ENCODE measurements at regions not wholly inside any gene's neighbourhood (a gene's known extent, or its start where the extent isn't known, plus 50 kb on each side); places are given as distances from the start of the nearest gene placed in this dataset.
A peak's percentile ranks its signal among the peaks of the same experiment; 100 is the strongest.

DNA sequence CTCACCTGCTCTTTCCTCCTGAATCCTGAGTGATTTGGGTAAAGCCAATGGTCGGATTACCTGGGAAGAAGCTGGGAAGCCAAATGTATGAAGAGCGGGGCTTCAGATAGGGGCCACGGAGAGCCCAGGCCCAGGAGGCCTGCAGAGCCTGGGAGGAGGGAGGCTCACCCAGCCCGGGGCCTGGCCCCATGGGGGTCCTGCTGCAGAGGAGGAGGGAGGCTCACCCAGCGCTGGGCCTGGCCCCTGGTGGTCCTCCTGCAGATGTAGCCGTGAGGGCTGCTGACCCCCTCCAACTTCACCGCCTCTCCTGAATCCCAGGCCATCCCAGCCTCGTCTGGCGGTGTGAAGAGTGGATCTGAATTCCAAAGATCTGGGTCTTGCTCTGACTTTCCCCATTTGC, 368.4 kb downstream of the THBS2 start:
- Mint-ChIP-seq H3K27me3 (ENCODE audit: insufficient read depth, unreplicated experiment) (peaks cover 74% of the 10 kb centered on the region), H3K9me3 (ENCODE audit: unreplicated experiment) (no peaks in the 10 kb centered on the region), H3K36me3 (ENCODE audit: insufficient read depth, unreplicated experiment) (no peaks in the 10 kb centered on the region), H3K4me1 (ENCODE audit: insufficient read depth, unreplicated experiment) (no peaks in the 10 kb centered on the region), H3K27ac (ENCODE audit: low read depth, unreplicated experiment) (no peak overlapping the region), H3K4me3 (ENCODE audit: unreplicated experiment) (no peak overlapping the region)
- ChIA-PET POLR2A (interaction anchor here (0.7 kb wide), 1 partner anchor 107 kb away, joined by 3 read pairs; no protein-coding TSS in a partner anchor), CTCF (interaction anchor here (0.6 to 10.7 kb wide), 8 partner anchors 63 to 520 kb away, joined by 3 to 68 read pairs (median 4); no protein-coding TSS in a partner anchor)
- TF ChIP-seq, protein P1, sequence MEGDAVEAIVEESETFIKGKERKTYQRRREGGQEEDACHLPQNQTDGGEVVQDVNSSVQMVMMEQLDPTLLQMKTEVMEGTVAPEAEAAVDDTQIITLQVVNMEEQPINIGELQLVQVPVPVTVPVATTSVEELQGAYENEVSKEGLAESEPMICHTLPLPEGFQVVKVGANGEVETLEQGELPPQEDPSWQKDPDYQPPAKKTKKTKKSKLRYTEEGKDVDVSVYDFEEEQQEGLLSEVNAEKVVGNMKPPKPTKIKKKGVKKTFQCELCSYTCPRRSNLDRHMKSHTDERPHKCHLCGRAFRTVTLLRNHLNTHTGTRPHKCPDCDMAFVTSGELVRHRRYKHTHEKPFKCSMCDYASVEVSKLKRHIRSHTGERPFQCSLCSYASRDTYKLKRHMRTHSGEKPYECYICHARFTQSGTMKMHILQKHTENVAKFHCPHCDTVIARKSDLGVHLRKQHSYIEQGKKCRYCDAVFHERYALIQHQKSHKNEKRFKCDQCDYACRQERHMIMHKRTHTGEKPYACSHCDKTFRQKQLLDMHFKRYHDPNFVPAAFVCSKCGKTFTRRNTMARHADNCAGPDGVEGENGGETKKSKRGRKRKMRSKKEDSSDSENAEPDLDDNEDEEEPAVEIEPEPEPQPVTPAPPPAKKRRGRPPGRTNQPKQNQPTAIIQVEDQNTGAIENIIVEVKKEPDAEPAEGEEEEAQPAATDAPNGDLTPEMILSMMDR (IDR thresholded peaks at IDR 0.05; ENCODE audit: unreplicated experiment), result no peak
- no TSS peak for BruUV-seq (replicated peaks)
- intact Hi-C loops (cut with micrococcal nuclease), result no loop called here
- no peak for DNase-seq (ENCODE audit: unreplicated experiment)

DNA sequence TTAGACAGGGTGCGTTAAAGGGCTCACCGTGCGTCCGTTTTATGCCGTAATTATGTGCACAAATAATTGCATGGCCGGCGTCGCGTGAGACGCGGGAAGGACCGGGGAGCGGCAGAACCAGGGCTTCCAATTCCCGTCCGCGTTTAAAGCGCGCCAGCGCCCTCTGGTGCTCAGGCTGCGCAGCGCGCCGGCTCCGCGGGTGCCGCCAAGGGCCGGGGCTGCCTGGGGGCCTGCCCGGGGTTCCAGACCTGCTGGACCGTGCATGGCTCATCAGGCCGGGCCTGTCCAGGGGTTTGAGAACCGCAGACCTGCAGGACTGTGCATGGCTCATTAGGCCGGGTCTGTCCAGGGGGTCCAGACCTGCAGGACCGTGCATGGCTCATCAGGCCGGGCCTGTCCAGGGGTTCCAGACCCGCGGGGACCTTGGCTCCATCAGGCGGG, 369.0 kb downstream of the THBS2 start:
- BruUV-seq (replicated peaks), result no TSS peak
- Mint-ChIP-seq H3K27ac (ENCODE audit: low read depth, unreplicated experiment) (no peak overlapping the region), H3K4me3 (ENCODE audit: unreplicated experiment) (no peak overlapping the region), H3K27me3 (ENCODE audit: insufficient read depth, unreplicated experiment) (peaks cover 74% of the 10 kb centered on the region), H3K36me3 (ENCODE audit: insufficient read depth, unreplicated experiment) (no peaks in the 10 kb centered on the region), H3K9me3 (ENCODE audit: unreplicated experiment) (no peaks in the 10 kb centered on the region), H3K4me1 (ENCODE audit: insufficient read depth, unreplicated experiment) (no peaks in the 10 kb centered on the region)
- peak; percentile 46 for DNase-seq (ENCODE audit: unreplicated experiment)
- ChIA-PET CTCF (interaction anchor here (0.7 to 10.7 kb wide), 5 partner anchors 63 to 521 kb away, joined by 3 to 68 read pairs (median 4); no protein-coding TSS in a partner anchor), POLR2A (no interaction called here)
- intact Hi-C loops (cut with micrococcal nuclease), result loop anchor here (1.0 kb wide), 2 partner anchors 267 to 514 kb away; no protein-coding TSS in a partner anchor
- TF ChIP-seq, protein P1 (IDR thresholded peaks at IDR 0.05; ENCODE audit: unreplicated experiment), result peak; percentile 97

DNA sequence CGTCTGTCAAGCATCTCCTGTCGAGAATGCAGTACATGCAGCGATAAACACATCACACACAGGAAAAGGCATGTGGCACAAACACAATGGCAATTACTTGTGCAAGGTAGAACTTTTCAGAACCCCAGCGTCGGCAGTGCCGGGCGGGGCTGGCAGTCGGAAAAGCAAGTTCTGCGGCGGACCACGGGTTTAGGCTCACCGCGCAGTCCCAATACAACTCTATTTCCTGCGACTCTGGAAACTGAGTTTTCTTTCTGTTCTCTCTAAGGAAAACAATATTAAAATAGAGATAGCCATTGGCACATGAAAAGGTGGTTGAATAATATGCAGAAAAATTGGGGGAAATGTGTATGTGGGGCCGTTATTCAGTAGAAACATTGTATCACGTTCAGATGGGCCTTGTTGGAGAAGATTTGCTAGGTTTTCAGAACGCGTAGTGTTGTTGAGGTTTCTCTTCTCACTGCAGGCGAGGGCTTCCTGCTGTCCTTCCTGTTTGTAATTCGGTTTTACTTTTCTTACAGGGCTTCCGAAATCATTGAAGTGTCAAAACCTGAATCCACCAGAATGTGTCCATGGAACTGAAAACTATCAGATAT, 369.5 kb downstream of the THBS2 start:
- DNase-seq (ENCODE audit: unreplicated experiment), result no peak
- ChIA-PET CTCF (interaction anchor here (0.9 to 1.3 kb wide), 2 partner anchors 514 to 817 kb away, joined by 3 to 8 read pairs; no protein-coding TSS in a partner anchor), POLR2A (no interaction called here)
- Mint-ChIP-seq H3K27me3 (ENCODE audit: insufficient read depth, unreplicated experiment) (peaks cover 74% of the 10 kb centered on the region), H3K4me1 (ENCODE audit: insufficient read depth, unreplicated experiment) (no peaks in the 10 kb centered on the region), H3K4me3 (ENCODE audit: unreplicated experiment) (no peak overlapping the region), H3K9me3 (ENCODE audit: unreplicated experiment) (no peaks in the 10 kb centered on the region), H3K27ac (ENCODE audit: low read depth, unreplicated experiment) (no peak overlapping the region), H3K36me3 (ENCODE audit: insufficient read depth, unreplicated experiment) (no peaks in the 10 kb centered on the region)
- TF ChIP-seq, protein P1 (IDR thresholded peaks at IDR 0.05; ENCODE audit: unreplicated experiment), result no peak
- BruUV-seq (replicated peaks), result no TSS peak
- intact Hi-C loops (cut with micrococcal nuclease), result loop anchor here (1.0 kb wide), 2 partner anchors 267 to 514 kb away; no protein-coding TSS in a partner anchor

DNA sequence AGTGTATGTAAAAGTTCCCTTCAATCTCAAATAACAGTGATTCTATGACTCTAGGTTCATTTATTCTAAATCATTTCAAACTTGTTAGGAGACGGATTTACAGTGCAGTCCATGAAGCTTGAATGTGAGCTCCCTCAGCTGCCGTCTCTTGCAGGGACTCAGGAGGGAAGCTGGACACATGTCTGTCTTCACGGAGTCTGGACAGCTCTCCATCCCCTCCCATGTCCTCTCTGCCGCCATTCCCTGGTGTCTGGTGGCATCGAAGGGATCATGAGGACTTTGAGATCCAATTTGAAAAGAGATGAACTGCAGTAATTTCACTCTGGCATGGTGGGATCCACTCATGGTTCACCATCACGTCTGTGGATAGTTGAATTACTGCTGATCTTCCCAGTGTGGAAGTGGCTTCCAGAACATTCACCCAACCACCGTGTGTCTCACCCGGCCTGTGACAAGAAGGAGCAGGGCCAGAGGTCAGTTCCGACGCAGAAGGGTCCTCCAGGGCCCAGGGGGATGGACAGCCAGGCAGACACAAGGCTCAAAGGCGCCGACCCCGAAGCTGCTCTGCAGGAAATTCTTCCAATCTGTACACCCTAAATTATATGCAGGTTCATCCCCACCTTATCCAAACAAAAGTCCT, 370.1 kb downstream of the THBS2 start:
- BruUV-seq (replicated peaks), result no TSS peak
- DNase-seq (ENCODE audit: unreplicated experiment), result no peak
- Mint-ChIP-seq H3K27me3 (ENCODE audit: insufficient read depth, unreplicated experiment) (peaks cover 70% of the 10 kb centered on the region), H3K27ac (ENCODE audit: low read depth, unreplicated experiment) (no peak overlapping the region), H3K9me3 (ENCODE audit: unreplicated experiment) (no peaks in the 10 kb centered on the region), H3K4me3 (ENCODE audit: unreplicated experiment) (no peak overlapping the region), H3K4me1 (ENCODE audit: insufficient read depth, unreplicated experiment) (no peaks in the 10 kb centered on the region), H3K36me3 (ENCODE audit: insufficient read depth, unreplicated experiment) (no peaks in the 10 kb centered on the region)
- CTCF ChIA-PET, result interaction anchor here (0.5 to 1.3 kb wide), 7 partner anchors 10 to 1623 kb away, joined by 3 to 8 read pairs (median 4); no protein-coding TSS in a partner anchor
- intact Hi-C loops (cut with micrococcal nuclease), result loop anchor here (1.0 kb wide), 2 partner anchors 266 to 513 kb away; no protein-coding TSS in a partner anchor
- TF ChIP-seq, protein P1 (IDR thresholded peaks at IDR 0.05; ENCODE audit: unreplicated experiment), result no peak
- POLR2A ChIA-PET, result no interaction called here

Measured in MCF 10A (cell line).